Ishikawa (cell line): ENCODE measurements at regions not wholly inside any gene's neighbourhood (a gene's known extent, or its start where the extent isn't known, plus 50 kb on each side); places are given as distances from the start of the nearest gene placed in this dataset.

ENCODE experiments used
- CEBPB ChIP-seq: IDR thresholded peaks from 2 replicates; pipeline ENCODE4 v1.6.1; 2012
- CREB1 ChIP-seq: IDR thresholded peaks from 2 replicates; pipeline ENCODE4 v1.6.1; 2012; ENCODE audit warnings: low read depth
- EGR1 ChIP-seq: IDR thresholded peaks from 2 replicates; pipeline ENCODE4 v1.6.1; 2012
- EP300 ChIP-seq: IDR thresholded peaks from 2 replicates; pipeline ENCODE4 v1.6.1; 2012; ENCODE audit warnings: borderline replicate concordance
- FOXM1 ChIP-seq: IDR thresholded peaks from 2 replicates; pipeline ENCODE4 v1.6.1; 2012; ENCODE audit warnings: low read depth, borderline replicate concordance
- NFIC ChIP-seq: IDR thresholded peaks from 2 replicates; pipeline ENCODE4 v1.6.1; 2012
- RAD21 ChIP-seq: IDR thresholded peaks from 2 replicates; pipeline ENCODE4 v1.6.1; 2012; ENCODE audit warnings: low read depth
- TAF1 ChIP-seq: IDR thresholded peaks from 2 replicates; pipeline ENCODE4 v1.6.1; 2012; ENCODE audit warnings: low read depth, mild to moderate bottlenecking
- TCF12 ChIP-seq: IDR thresholded peaks from 2 replicates; pipeline ENCODE4 v1.6.1; 2012; ENCODE audit warnings: low read depth
- TEAD4 ChIP-seq: IDR thresholded peaks from 2 replicates; pipeline ENCODE4 v1.6.1; 2012
- YY1 ChIP-seq: IDR thresholded peaks from 2 replicates; pipeline ENCODE4 v1.6.1; 2012; ENCODE audit warnings: low read depth
- ZBTB7A ChIP-seq: IDR thresholded peaks from 2 replicates; pipeline ENCODE4 v1.6.1; 2012; ENCODE audit warnings: low read depth
- TF ChIP-seq, protein P1 (sequence below): IDR thresholded peaks from 2 replicates; pipeline ENCODE4 v1.6.1; 2012
- TF ChIP-seq, protein P2 (sequence below): IDR thresholded peaks from 2 replicates; pipeline ENCODE4 v1.6.1; 2012
- TF ChIP-seq, protein P3 (sequence below): IDR thresholded peaks from 2 replicates; pipeline ENCODE4 v1.6.1; 2012; ENCODE audit warnings: low read depth, mild to moderate bottlenecking

DNA sequence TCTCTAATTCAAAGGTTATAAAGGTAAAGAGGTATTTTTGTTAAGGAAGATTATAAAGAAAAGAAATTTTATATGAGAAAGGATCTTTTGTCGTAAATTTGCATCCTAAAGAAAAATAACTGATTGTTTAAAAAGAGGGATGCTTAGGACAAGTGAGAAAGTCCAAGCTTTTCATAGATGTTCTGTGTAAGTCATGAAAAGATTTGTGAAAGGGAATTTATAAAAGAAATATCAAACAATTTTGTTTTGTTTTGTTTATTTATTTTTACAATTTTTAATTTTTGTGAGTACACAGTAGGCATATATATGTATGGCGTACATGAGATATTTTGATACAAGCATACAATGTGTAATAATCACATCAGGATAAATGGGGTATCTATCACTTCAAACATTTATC, 145.2 kb downstream of the ADSS2 start:
- TF ChIP-seq TEAD4 = no peak

DNA sequence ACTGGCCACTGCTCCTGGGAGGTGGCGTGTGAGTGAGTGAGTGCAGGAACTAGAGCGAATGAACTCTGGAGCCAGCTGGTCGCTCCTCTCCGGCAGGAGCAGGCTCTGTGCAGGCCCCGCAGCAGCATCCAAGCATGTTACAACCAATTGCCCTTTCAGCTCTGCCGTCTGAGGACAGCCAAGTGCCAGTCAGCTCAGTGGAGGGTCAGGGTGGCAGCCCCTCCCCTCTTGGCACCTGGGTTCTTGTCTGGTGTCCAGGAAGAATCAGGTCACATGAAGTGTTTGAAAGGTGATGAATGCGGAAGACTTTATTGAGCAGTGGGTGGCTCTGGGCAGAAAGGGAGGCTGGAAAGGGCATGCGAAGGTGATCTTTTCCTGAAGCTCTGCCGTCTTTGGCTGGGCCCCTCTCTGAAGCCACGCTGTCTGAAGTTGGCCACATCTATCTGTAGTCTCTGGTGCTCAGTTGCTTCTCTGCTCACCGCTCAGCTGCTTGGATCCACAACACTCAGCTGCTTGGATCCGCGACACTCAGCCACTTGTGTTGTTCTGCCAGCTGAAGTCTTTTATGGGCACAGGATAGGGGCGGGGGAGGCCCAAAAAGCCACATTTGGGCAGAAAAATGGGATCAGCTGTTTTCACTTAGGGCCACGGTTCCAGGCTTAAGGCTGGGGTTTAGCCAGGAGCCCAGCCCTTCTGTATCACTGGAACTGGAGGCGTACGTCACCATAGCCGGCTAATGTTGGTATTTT, 139.8 kb downstream of the ADSS2 start:
- no peak for TF ChIP-seq TAF1
- TF ChIP-seq FOXM1 = no peak
- TF ChIP-seq, protein P1, sequence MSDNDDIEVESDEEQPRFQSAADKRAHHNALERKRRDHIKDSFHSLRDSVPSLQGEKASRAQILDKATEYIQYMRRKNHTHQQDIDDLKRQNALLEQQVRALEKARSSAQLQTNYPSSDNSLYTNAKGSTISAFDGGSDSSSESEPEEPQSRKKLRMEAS = no peak
- TF ChIP-seq RAD21 = no peak
- no peak for TF ChIP-seq EGR1
- TF ChIP-seq TEAD4 = no peak

DNA sequence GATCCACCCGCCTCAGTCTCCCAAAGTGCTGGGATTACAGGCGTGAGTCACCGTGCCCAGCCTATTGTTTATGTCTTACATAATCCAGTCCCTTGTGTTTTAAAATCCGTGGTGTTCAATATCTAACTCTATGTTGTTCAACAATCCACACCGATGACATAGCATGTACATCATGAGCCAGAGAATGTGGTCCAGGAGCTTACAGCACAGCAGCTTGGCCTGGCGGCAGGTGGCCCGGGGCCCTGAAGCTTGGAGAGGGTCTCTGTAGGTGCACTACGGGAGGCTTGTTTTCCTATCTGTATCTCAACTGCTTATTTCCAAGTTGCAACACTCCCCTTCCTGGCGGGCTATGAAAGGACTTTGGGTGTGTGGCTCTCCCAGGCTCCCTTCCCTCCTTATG, 138.4 kb downstream of the ADSS2 start:
- TF ChIP-seq NFIC (no peak), TEAD4 (no peak), RAD21 (no peak), EP300 (no peak), TAF1 (no peak), FOXM1 (no peak), YY1 (no peak), ZBTB7A (no peak), CEBPB (no peak), TCF12 (no peak), EGR1 (no peak), CREB1 (no peak)
- TF ChIP-seq, protein P2, sequence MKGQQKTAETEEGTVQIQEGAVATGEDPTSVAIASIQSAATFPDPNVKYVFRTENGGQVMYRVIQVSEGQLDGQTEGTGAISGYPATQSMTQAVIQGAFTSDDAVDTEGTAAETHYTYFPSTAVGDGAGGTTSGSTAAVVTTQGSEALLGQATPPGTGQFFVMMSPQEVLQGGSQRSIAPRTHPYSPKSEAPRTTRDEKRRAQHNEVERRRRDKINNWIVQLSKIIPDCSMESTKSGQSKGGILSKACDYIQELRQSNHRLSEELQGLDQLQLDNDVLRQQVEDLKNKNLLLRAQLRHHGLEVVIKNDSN = no peak
- TF ChIP-seq, protein P3, sequence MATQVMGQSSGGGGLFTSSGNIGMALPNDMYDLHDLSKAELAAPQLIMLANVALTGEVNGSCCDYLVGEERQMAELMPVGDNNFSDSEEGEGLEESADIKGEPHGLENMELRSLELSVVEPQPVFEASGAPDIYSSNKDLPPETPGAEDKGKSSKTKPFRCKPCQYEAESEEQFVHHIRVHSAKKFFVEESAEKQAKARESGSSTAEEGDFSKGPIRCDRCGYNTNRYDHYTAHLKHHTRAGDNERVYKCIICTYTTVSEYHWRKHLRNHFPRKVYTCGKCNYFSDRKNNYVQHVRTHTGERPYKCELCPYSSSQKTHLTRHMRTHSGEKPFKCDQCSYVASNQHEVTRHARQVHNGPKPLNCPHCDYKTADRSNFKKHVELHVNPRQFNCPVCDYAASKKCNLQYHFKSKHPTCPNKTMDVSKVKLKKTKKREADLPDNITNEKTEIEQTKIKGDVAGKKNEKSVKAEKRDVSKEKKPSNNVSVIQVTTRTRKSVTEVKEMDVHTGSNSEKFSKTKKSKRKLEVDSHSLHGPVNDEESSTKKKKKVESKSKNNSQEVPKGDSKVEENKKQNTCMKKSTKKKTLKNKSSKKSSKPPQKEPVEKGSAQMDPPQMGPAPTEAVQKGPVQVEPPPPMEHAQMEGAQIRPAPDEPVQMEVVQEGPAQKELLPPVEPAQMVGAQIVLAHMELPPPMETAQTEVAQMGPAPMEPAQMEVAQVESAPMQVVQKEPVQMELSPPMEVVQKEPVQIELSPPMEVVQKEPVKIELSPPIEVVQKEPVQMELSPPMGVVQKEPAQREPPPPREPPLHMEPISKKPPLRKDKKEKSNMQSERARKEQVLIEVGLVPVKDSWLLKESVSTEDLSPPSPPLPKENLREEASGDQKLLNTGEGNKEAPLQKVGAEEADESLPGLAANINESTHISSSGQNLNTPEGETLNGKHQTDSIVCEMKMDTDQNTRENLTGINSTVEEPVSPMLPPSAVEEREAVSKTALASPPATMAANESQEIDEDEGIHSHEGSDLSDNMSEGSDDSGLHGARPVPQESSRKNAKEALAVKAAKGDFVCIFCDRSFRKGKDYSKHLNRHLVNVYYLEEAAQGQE = no peak
- TF ChIP-seq, protein P1 = no peak

DNA sequence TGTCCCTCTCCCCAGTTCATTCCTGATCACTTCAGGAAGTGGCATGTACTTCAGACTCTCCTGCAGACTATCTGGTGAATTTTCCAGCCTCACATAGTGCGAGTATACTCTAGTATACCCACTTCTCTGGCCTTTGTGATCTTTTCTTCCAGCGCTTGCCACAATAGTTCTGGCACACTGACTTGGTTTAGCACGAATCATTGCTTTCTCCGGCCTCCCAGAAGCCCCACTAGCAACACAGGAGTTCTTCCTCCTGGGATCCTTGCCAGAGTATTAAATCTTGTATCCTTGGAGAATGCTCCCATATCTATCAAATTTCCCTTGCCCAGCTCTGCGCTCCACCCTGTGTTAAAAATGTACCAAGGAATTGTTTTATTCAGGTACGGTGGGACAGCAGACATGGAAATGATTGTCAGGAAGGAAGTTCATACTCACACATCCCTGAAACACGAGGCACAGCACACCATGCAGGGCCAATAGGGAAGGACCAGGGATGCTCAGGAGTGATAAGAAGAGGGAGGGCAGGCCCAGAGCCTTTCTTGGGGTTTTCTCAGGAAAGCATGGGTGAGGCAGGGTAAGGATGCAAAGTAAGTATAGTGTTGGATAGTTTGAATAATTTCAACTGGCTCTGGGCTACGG, 136.7 kb downstream of the ADSS2 start:
- TF ChIP-seq NFIC = no peak
- no peak for TF ChIP-seq CREB1
- TF ChIP-seq EGR1 = no peak
- TF ChIP-seq, protein P2 = no peak
- no peak for TF ChIP-seq CEBPB
- no peak for TF ChIP-seq EP300
- TF ChIP-seq, protein P3 = no peak
- TF ChIP-seq TEAD4 = no peak
- no peak for TF ChIP-seq ZBTB7A
- TF ChIP-seq FOXM1 = no peak
- no peak for TF ChIP-seq TAF1
- TF ChIP-seq, protein P1 = no peak

DNA sequence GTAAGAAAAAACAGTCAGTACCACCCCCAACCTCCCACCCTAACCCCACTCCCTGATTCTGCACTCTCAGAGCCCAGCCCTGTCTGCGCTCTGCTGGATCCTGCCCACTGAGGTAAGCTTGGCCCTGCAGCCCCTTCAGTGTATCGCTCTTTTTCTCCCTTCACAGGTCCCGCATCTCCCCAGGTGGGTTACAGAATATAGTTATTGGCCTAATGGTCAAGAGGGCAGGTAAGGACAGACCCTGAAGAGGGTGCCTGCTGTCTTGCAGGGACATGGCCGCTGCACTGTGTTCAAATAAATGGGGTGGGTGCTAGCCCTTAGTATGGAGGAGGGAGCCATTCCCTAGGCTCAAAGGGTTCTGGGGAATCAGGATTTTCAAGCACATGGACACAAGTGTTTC, 135.7 kb downstream of the ADSS2 start:
- TF ChIP-seq FOXM1 (no peak), EGR1 (no peak), YY1 (no peak), TEAD4 (no peak), TAF1 (no peak)
- TF ChIP-seq, protein P2 = no peak

DNA sequence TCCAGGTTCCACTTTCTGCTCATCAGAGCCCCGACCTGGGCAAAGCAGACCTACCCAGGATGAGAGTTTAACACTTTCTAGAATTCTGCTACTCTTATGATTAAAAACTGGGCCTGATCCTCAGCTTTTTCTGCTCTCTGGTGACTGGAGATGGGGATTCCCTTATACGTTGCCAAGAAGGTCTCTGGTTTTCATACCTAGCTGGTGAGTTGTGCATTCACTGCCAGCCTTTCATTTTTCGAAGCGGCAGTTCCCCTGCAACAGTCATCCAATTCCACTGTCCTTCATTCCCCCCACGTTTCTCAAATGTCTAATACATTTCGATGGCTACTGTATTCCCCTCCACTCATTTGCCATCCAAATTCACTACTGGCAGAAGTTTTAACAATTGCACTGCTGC, 135.3 kb downstream of the ADSS2 start:
- TF ChIP-seq, protein P1 = no peak
- TF ChIP-seq YY1 (no peak), TEAD4 (no peak), CEBPB (no peak)
- TF ChIP-seq, protein P2 = no peak
